Neural cell (in vitro differentiated cells): ENCODE measurements at regions not wholly inside any gene's neighbourhood (a gene's known extent, or its start where the extent isn't known, plus 50 kb on each side); places are given as distances from the start of the nearest gene placed in this dataset.

Source experiments
- EP300 ChIP-seq: fragments of 450-650 bp; conservative IDR thresholded peaks from 2 replicates; pipeline ENCODE4 v1.6.1; 2014; ENCODE audit warnings: antibody characterized with exemption, mild to moderate bottlenecking, moderate library complexity; ENCODE audit not compliant: poor library complexity, severe bottlenecking
- EZH2 ChIP-seq: fragments of 200-600, 300-800 bp; shearing (Covaris generic), sonication (generic); IDR thresholded peaks from 2 replicates; pipeline ENCODE4 v1.6.1; 2014; ENCODE audit warnings: antibody characterized with exemption, low read length, borderline replicate concordance, mild to moderate bottlenecking; ENCODE audit not compliant: insufficient read depth, poor library complexity, severe bottlenecking
- MXI1 ChIP-seq: fragments of 450-650 bp; conservative IDR thresholded peaks from 2 replicates; pipeline ENCODE4 v1.6.1; 2014; ENCODE audit warnings: antibody characterized with exemption, mild to moderate bottlenecking; ENCODE audit not compliant: poor library complexity, severe bottlenecking
- POLR2AphosphoS5 ChIP-seq: IDR thresholded peaks from 2 replicates; pipeline ENCODE4 v1.6.1; 2012
- RAD21 ChIP-seq: fragments of 450-650 bp; conservative IDR thresholded peaks from 2 replicates; pipeline ENCODE4 v1.6.1; 2014; ENCODE audit warnings: antibody characterized with exemption, mild to moderate bottlenecking, moderate library complexity
- SMC3 ChIP-seq: fragments of 450-650 bp; conservative IDR thresholded peaks from 2 replicates; pipeline ENCODE4 v1.6.1; 2014; ENCODE audit warnings: antibody characterized with exemption, mild to moderate bottlenecking, moderate library complexity; ENCODE audit not compliant: poor library complexity
- TAF1 ChIP-seq: IDR thresholded peaks from 2 replicates; pipeline ENCODE4 v1.6.1; 2012; ENCODE audit warnings: low read depth
- TF ChIP-seq, protein P1 (sequence below): fragments of 450-650 bp; IDR thresholded peaks from 2 replicates; pipeline ENCODE4 v1.5.1; 2014; ENCODE audit warnings: antibody characterized with exemption, mild to moderate bottlenecking, moderate library complexity; ENCODE audit not compliant: poor library complexity, severe bottlenecking
- TF ChIP-seq, protein P2 (sequence below): IDR thresholded peaks from 2 replicates; pipeline ENCODE4 v1.6.1; 2012; ENCODE audit warnings: borderline replicate concordance

DNA sequence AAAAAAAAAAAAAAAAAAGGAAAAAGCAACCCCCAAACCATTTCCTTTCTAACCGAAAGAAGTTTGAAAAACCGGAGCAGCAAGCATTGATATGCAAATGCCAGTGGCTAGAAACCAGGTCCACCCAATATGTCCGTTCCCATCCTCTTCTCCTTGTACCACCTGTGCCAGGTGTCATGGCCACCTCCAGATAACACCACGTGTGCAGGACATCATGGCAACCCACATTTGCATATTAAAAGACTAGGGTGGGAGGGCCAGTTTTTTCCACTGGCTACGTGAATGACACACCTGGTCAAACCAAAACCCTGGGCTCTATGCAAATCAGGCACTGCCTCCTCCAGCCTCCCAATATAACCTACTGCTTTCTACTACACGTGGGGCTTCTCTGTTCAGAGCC lies 303.3 kb upstream of the GULP1 start:
- TF ChIP-seq, protein P1, sequence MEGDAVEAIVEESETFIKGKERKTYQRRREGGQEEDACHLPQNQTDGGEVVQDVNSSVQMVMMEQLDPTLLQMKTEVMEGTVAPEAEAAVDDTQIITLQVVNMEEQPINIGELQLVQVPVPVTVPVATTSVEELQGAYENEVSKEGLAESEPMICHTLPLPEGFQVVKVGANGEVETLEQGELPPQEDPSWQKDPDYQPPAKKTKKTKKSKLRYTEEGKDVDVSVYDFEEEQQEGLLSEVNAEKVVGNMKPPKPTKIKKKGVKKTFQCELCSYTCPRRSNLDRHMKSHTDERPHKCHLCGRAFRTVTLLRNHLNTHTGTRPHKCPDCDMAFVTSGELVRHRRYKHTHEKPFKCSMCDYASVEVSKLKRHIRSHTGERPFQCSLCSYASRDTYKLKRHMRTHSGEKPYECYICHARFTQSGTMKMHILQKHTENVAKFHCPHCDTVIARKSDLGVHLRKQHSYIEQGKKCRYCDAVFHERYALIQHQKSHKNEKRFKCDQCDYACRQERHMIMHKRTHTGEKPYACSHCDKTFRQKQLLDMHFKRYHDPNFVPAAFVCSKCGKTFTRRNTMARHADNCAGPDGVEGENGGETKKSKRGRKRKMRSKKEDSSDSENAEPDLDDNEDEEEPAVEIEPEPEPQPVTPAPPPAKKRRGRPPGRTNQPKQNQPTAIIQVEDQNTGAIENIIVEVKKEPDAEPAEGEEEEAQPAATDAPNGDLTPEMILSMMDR: no peak
- no peak for TF ChIP-seq TAF1
- TF ChIP-seq, protein P2, sequence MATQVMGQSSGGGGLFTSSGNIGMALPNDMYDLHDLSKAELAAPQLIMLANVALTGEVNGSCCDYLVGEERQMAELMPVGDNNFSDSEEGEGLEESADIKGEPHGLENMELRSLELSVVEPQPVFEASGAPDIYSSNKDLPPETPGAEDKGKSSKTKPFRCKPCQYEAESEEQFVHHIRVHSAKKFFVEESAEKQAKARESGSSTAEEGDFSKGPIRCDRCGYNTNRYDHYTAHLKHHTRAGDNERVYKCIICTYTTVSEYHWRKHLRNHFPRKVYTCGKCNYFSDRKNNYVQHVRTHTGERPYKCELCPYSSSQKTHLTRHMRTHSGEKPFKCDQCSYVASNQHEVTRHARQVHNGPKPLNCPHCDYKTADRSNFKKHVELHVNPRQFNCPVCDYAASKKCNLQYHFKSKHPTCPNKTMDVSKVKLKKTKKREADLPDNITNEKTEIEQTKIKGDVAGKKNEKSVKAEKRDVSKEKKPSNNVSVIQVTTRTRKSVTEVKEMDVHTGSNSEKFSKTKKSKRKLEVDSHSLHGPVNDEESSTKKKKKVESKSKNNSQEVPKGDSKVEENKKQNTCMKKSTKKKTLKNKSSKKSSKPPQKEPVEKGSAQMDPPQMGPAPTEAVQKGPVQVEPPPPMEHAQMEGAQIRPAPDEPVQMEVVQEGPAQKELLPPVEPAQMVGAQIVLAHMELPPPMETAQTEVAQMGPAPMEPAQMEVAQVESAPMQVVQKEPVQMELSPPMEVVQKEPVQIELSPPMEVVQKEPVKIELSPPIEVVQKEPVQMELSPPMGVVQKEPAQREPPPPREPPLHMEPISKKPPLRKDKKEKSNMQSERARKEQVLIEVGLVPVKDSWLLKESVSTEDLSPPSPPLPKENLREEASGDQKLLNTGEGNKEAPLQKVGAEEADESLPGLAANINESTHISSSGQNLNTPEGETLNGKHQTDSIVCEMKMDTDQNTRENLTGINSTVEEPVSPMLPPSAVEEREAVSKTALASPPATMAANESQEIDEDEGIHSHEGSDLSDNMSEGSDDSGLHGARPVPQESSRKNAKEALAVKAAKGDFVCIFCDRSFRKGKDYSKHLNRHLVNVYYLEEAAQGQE: no peak
- TF ChIP-seq POLR2AphosphoS5: no peak
- TF ChIP-seq EP300: no peak
- TF ChIP-seq EZH2: no peak
- no peak for TF ChIP-seq RAD21
- no peak for TF ChIP-seq SMC3
- no peak for TF ChIP-seq MXI1
